SU-DHL-6 (cell line): ENCODE measurements at regions not wholly inside any gene's neighbourhood (a gene's known extent, or its start where the extent isn't known, plus 50 kb on each side); places are given as distances from the start of the nearest gene placed in this dataset.

Source experiments
- EZH2phosphoT487 ChIP-seq: fragments of 200-600 bp; sonication (generic), shearing (Covaris generic); conservative IDR thresholded peaks from 2 replicates; pipeline ENCODE4 v1.6.1; 2018; ENCODE audit warnings: mild to moderate bottlenecking, antibody characterized with exemption, low read length, moderate library complexity, mixed read lengths
- TF ChIP-seq, protein P1 (sequence below): fragments of 200-600 bp; sonication (generic); IDR thresholded peaks from one replicate; pipeline ENCODE4 v1.5.1; 2017; ENCODE audit warnings: antibody characterized with exemption, mild to moderate bottlenecking, low read length, moderate library complexity; ENCODE audit not compliant: insufficient read depth, poor library complexity, severe bottlenecking

GRCh38 chr12:66952668-66953067 lies 273.8 kb upstream of the GRIP1 start:
- TF ChIP-seq, protein P1, sequence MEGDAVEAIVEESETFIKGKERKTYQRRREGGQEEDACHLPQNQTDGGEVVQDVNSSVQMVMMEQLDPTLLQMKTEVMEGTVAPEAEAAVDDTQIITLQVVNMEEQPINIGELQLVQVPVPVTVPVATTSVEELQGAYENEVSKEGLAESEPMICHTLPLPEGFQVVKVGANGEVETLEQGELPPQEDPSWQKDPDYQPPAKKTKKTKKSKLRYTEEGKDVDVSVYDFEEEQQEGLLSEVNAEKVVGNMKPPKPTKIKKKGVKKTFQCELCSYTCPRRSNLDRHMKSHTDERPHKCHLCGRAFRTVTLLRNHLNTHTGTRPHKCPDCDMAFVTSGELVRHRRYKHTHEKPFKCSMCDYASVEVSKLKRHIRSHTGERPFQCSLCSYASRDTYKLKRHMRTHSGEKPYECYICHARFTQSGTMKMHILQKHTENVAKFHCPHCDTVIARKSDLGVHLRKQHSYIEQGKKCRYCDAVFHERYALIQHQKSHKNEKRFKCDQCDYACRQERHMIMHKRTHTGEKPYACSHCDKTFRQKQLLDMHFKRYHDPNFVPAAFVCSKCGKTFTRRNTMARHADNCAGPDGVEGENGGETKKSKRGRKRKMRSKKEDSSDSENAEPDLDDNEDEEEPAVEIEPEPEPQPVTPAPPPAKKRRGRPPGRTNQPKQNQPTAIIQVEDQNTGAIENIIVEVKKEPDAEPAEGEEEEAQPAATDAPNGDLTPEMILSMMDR: no peak
- TF ChIP-seq EZH2phosphoT487: no peak
